UCSD-AML1 (cell line): ENCODE measurements at regions not wholly inside any gene's neighbourhood (a gene's known extent, or its start where the extent isn't known, plus 50 kb on each side); places are given as distances from the start of the nearest gene placed in this dataset.
"Not testable (repeated sequence)": the region's sequence is repeated elsewhere in the genome, so short reads cannot be mapped to it uniquely, and the experiment has no call there.

Experiments used
- DNase-seq: peaks from one replicate; lab custom pipeline; 2025; ENCODE audit not compliant: unreplicated experiment; lab: John Stamatoyannopoulos, UW

DNA sequence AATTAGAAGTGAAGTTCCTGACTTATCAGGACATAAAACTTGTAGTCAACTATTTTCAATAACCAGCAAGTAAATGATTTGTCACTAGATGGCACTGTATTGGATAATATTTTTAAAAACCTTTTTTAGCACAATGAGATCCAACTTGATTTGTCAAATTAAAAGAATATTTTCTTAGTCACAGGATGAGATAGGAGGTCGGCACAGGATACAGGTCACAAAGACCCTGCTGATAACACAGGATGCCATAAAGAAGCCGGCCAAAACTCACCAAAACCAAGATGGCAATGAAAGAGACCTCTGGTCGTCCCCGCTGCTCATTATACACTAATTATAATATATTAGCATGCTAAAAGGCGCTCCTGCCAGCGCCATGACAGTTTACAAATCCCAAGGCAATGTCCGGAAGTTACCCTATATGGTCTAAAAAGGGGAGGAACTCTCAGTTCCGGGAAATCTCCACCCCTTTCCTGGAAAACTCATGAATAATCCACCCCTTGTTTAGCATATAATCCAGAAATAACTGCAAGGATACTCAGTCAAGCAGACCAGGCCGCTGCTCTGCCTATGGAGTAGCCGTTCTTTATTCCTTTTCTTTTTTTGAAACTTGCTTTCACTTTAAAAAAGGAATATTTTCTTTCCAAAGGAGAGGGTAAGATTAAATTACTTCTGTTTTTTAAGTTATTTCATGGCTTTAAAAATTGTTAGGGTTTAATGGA is 255.7 kb upstream of the MKLN1 start:
- DNase-seq: no peak

DNA sequence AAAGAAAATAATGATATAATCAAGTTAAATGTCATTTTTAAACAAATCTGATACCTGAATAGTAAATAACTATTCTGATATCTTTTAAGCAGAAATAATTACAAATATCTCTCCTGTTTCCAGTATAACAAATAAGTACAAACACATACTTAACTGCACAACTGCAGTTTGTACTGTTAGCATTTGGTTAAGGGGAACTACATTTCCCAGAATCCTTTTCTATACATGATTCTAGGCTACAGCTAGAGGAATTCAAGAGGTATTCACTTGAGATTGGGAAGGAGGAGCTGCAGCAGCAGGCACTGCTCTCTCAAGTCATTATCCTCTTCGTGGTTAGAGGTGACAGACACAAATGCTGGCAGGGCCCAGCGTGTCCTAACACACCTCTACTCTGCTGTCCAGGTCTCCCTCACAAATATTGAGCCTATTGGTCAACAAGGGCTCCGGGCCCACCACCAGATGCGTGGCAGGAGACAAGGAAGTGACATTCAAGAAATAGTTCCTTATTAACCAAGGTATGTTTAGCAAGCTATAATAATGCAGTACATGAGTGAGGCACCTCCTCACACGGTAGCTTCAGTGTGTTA is 255.1 kb upstream of the MKLN1 start:
- DNase-seq: no peak

DNA sequence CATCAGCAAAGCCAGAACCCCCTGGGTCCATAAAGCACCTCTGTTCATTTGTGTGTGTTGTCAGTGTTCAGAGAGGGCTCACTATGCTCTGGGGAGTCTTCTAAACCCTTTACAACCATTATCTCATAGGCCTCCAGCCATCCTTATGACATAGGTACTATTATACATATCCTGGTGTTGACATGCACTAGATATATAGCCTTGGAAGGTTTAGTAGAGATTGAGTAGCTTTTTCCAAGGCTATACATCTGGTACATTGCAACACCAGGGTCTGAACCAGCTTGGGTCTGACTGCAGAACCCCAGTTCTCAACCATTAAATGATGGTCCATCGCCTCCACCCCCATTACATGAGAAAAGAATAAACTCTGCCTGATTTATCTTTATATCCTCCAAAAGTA is 253.6 kb upstream of the MKLN1 start:
- no peak for DNase-seq

DNA sequence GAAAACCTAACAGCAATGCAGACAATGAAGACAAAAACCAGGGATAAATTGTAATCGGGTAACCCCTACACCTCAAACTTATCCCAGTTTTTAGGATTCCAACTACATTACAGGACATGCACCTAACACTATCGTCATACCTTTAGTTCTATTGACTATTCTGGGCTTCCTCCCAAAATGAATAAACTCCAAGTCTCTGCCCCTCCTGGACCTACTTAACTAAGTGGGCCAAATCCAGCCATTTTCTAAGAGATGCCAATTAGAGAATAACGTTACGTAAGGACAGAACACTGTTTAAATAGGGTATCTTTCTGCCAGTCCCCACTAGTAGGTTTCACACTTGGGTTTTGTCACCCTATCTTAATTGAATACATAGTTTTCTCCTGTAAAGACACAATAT is 253.1 kb upstream of the MKLN1 start:
- DNase-seq: no peak

DNA sequence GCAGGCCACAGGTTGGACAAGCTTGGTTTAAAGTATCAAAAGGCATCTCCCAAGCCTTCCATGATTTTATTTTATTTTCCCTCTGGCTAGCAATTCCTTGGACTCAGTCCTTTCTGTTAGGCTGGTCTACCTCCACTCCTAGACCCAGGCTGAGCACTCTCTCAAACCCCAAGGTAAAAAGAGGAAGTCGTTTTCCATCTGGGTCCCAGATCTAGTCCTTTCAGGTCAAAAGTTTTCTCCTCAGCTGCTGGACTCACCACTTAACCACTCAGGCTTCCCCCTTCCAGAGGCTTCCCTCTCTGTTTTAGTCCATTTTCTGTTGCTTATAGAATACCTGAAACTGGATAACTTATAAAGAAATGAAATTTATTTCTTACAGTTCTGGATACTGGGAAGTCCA is 252.3 kb upstream of the MKLN1 start:
- DNase-seq: no peak

DNA sequence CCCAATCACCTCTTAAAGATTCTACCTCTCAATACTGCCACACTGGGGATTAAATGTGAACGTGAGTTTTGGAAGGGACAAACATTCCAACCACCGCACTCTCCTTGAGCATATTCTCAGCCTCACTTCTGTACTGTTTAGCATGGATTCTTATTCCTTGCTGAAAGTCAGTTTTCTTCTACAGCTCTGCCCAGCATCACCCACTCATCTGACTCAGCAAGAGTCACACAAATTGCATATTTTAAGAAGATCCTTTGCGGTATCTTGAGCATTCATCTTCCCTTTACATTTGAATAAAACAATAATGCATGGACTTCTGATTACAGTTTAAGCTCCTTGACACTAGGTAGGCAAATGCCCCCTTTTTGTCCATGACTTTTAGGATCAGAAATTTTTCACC is 251.6 kb upstream of the MKLN1 start:
- no peak for DNase-seq

DNA sequence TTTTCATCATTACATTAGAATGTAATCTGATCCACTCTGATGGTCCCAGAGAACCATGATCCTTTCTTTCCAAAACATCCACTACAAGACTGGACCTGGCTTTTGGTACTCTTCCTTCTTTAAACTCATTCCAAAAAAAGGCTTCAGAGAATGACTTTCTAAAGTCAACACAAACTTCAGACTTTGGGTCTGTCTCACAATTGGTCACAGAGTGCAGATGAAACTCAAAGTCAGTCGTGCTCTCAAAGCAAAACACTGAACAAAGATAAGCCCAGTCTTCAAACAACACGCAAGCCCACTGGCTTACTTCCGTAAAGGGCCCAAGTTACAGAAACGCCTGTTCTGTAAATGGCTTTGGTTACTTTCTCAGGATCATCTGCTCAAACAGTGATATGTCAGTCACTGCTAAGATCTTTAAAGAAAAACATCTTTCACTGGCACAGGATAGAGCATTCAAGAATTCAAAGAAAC is 250.9 kb upstream of the MKLN1 start:
- no peak for DNase-seq

DNA sequence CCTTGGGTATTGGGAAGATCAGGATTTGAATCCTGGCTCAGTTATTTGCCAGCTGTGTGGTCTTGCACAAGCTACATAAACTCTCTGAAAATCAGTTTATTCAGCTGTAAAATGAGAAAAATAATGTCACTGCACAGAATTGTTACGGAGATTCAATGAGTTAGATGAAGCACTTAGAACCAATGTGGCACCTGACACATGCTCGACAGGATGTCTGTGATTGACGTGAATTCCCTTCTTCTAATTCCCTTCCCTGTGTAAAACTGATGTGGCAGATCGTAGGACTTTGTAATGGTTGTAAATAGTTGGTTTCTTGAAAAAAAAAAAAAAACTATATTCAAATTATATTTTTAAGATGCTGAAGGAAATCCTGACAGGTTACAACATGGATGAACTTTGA is 249.9 kb upstream of the MKLN1 start:
- DNase-seq: no peak

DNA sequence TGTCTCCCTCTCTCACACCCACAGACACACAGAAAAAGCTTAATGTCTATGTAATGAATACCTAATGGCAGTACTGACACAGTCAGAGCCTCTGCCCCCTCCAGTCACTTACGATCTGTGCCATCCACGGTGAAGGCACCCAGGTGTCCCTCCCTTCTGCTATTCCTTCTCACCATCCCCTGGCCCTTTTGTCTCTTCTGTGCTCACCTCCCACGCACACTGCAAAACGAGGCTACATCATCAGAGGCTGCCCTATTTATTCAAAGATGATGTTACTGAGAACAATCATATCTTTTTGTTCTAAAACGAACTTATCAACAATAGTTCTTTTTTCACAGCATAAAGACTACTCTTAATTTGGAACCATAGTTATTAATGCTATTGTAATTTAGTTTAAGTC is 246.9 kb upstream of the MKLN1 start:
- no peak for DNase-seq

DNA sequence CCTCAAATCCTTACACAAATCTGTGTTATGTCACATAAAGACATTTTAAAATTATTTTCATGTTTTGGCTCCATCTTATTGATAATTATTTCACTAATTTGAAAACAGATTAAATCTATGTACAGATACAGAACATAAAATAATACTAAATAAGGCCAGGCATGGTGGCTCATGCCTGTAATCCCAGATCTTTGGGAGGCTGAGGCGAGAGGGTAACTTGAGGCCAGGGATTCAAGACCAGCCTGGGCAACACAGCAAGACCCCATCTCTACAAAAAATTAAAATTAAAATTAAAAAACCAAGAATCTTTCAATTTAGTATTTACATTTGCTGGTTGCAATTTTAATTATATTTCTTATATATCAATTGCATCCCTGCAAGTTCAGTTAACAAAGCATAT is 246.4 kb upstream of the MKLN1 start:
- no peak for DNase-seq

DNA sequence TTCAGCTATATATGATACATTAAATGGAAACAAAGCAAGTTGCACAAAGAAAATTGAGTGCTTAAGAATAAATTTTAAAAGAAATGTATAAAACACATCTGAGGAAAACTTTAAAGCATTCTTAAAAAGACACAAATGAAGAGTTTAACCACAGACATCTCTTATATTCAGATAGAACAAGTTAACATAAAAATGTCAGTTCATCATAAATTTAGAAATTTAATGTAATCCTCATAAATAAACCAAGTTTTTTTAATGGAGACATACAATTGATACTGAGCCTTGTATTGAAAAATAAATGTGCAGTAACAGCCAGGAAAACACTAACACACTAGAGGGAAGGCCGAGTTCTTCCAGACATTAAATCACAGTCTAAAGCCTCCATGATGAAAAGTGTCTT is 243.9 kb upstream of the MKLN1 start:
- no peak for DNase-seq

DNA sequence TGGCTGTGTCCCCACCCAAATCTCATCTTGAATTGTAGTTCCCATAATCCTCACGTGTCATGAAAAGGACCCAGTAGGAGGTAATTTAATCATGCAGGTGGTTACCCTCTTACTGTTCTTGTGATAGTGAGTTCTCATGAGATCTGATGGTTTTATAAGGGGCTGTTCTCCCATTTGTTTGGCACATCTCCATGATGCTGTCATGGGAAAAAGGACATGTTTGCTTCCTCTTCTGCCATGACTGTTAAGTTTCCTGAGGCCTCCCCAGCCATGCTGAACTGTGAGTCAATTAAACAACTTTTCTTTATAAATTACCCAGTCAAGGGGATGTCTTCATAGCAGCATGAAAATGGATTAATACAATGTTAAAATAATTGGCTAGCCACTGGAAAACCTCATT is 243.3 kb upstream of the MKLN1 start:
- DNase-seq: not testable (repeated sequence)

DNA sequence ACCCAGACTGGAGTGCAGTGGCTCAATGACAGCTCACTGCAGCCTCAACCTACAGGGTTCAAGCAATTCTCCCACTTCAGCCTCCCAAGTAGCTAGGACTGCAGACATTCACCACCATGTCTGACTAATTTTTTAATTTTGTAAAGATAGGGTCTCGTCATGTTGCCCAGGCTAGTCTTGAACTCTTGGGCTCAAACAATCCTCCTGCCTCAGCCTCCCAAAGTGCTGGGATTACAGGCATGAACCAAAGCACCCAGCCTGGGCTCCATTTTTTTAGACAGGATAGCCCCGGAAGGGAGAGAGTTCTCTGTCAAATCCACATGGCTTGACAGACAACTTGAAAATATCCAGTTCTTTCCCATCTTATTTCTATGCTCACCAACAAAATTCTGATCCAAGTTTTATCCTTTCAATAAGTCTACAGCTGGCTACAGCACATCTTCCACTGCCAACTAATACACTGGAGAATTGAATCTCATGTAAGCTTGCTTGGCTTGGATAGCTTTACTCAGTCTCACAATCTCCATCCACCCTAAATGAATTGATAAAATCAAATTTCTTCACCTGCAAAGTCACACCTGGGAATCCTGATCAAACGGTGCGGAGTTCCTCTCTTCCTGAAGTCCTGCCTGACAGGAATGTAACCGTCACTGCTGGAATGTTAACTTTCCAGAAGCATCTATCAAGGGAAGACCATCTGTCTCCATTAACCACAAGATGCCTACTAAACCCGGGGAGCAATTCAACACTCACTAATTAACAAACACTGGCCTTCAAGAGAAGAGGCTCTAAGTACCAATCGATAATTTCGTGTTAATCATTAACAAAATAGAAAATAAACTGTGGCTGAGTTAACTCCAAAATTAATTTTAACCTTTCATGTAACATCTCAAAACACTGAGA is 239.7 kb upstream of the MKLN1 start:
- DNase-seq: no peak

DNA sequence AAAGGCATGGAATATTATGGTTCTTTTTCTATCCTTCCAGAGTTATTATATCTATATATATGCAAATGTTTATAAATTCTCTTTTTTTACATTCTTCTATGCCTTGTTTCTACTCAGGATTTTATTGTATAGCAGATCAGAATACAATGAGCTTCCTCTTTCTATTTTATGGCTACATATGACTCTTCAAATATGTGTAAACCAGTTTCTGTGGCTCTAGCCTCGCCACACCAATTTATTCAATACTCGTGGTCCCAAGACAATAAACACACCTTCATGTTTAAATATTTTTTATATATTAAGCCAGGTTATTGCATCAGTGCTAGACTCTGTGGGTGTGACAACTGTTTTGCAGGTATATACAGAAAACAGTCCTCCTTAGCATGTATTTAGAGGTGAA is 237.5 kb upstream of the MKLN1 start:
- no peak for DNase-seq

DNA sequence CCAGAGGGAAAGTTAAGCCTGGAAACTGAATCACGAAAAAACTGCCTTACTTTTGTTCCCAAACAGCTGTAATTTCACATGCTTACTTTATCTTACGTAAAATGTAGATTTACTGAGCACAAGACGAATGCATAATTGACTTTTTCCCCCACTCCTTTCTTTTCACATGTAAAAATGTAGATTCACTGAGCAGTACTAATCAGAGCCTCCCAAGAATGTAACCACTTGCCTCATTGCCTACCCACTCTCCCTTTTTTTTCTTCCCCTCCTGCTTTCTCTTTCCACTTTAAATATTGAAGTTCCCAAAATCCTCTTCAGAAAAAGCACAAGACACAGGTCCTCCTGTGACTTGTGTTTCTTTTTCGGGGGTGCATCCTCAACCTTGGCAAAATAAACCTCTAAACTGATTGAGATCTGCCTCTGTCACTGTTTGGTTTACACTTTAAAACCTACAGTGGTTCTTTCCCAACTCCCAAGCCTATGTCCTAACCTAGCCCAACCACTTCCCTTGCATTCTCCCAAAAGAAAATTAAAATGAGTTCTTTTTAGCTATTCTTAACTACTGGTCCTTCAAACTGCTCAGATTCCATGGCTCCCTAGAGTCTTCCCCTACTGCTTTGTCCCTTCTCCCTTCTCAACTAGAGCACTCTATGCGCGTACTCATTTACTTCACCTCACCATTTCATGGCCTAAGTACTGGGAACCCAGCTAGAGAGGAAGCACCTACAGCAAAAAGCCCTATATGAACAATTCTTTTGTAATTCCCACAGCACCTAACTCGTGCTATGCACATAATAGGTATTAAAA is 236.6 kb upstream of the MKLN1 start:
- DNase-seq: no peak

DNA sequence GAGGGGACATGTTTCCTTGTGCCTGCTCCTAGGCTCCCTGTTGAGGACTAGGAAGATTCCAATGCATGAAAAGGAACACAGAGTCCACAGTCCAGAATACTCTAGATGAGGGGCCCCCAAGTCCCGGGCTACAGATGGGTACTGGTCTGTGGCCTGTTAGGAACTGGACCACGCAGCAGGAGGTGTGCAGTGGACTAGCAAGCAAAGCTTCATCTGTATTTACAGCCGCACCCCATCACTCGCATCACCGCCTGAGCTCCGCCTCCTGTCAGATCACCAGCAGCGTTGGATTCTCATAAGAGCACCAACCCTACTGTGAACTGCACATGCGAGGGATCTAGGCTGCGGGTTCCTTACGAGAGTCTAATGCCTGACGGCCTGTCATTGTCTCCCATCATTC is 233.0 kb upstream of the MKLN1 start:
- no peak for DNase-seq

DNA sequence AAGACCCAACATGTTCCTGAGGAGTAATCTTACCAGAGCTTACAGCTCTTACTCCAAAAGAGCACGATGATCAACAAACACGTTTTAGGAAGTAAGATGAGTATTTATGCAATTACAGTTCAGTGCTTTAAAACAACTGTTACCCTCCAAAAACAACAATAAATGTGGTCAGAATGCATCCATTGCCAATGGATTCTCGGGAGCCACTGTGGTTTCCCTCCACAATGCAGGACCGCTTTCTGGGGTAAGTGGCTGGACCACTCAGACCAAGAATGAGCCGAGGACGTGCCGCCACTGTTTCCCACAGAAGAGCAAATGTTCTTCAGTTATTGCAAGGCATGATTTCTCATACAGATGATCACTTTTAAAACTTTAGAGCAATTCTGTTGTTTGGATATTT is 232.3 kb upstream of the MKLN1 start:
- DNase-seq: no peak

DNA sequence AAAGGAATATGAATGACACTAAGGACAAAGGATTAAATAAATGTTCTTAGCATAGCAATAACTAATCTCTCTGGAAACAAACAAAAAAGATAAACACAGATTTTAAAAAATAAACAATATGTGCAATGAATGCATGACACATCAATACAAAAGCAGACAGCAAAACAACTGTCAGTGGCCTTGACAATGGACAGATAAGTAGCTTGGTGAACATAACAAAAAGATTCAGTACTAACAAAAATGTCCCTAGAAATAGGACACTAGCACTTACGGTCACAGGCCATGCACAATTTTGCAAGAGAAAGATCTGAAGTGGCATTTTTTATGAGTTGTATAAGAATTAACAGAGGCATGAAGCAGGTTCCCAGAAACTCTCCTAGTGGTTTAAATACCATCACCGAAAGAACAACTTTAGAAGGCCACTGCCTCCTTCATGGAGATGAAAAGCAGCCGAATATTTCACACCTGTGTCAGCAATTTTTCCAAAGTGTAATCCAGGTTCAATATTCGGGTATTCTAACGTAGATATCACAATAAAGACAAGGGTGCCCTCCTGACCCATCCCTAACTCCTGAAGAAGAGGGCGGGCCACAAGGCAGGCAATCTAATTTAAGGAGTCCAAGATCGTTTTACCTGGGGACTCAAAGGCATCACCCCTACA is 231.3 kb upstream of the MKLN1 start:
- DNase-seq: no peak

DNA sequence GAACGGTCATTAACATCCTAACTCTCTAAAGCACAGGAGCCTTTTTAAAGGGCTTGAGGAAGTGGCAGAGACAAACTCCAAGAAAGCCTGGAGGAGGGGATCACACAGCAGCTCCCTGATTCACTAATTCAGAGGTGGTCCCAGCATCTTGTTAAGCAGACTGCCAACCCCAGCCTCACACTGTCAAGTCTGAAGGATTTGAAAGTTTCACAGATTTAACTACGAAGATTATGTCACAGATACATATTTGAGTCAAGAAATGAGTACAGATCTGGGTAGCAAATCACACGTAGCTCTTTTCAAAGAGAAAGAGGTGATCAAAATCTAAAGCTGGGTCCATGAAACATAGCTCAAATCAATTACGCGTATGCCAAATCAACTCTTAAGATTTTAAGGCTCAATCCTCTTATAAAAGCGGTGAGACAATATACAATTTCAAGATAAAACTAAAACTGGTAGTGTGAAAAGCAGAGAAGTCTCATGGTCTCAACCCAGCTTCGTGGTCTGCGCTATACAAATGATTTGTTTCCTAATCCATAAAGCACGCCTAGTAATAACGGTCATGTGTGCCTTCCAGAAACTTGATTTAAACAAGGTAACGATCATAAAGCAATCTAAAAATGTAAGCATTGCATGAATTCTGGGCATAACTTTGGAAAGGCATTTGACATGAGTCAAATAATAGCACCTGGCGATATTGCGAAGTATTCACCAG is 229.9 kb upstream of the MKLN1 start:
- DNase-seq: no peak

DNA sequence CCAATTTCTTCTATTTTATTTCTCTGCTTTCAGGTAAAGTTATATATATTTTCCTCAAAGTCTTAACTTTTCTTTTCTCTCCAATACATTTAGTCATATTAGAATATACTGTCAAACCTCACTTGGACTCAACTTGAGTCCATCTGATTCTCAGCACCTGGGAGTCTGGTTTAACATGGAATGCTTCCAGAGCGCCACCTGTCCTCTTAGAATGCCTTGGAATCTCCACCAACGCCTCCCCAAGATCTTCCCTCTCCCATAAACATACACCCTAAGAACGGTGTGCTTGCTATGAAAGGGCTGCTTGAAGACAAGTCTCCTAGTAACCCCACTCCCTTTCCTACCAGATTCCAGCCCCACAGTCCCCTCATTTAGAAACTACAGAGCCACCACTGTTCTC is 229.1 kb upstream of the MKLN1 start:
- no peak for DNase-seq
